H1 (cell line): ENCODE measurements at regions not wholly inside any gene's neighbourhood (a gene's known extent, or its start where the extent isn't known, plus 50 kb on each side); places are given as distances from the start of the nearest gene placed in this dataset.

Experiments
- CTCF ChIA-PET: fragments of 300-600 bp; sonication (Branson Sonifier 250); formaldehyde crosslinking; loops from one replicate; lab custom pipeline; 2021; ENCODE audit not compliant: partially characterized antibody; lab: Charles Lee
- POLR2A ChIA-PET: fragments of 300-600 bp; sonication (Branson Sonifier 250); formaldehyde crosslinking; loops from one replicate; lab custom pipeline; 2021; ENCODE audit warnings: inconsistent platforms; ENCODE audit not compliant: partially characterized antibody; lab: Charles Lee
- DNase-seq, 2 experiments: peaks; one replicate each; pipeline versions ENCODE4 v3.0.0 to v3.0.0-alpha.2; 2010 to 2022; ENCODE audit warnings: low spot score in 2 of 2, low read depth in 1 of 2, mixed read lengths in 1 of 2
- FAIRE-seq: peaks from 2 replicates; lab custom pipeline; 2011; peaks lifted over from hg19 to GRCh38; lab: Jason Lieb, UNC
- H2AFZ ChIP-seq: 2 replicates; pipeline ENCODE4 v1.8.1; 2012; ENCODE audit warnings: low read length, inconsistent platforms
- H2AK5ac ChIP-seq: 2 replicates; pipeline ENCODE4 v1.6.1; 2013; ENCODE audit warnings: low read depth, low read length
- H2BK120ac ChIP-seq: replicated peaks from 2 replicates; pipeline ENCODE3; 2013; ENCODE audit warnings: low read depth, low read length, inconsistent platforms
- H2BK12ac ChIP-seq: 2 replicates; pipeline ENCODE4 v1.6.1; 2013; ENCODE audit warnings: low read depth, low read length
- H2BK15ac ChIP-seq: 2 replicates; pipeline ENCODE4 v1.6.1; 2013; ENCODE audit warnings: low read length
- H2BK20ac ChIP-seq: 2 replicates; pipeline ENCODE4 v1.6.1; 2013; ENCODE audit warnings: low read length
- H2BK5ac ChIP-seq: 2 replicates; pipeline ENCODE4 v1.6.1; 2013; ENCODE audit warnings: low read depth, low read length
- H3K14ac ChIP-seq: 2 replicates; pipeline ENCODE4 v1.6.1; 2013; ENCODE audit warnings: inconsistent platforms; ENCODE audit not compliant: insufficient read length
- H3K18ac ChIP-seq: 2 replicates; pipeline ENCODE4 v1.6.1; 2013; ENCODE audit warnings: low read length; ENCODE audit errors: extremely low read depth
- H3K23ac ChIP-seq: 2 replicates; pipeline ENCODE4 v1.6.1; 2013; ENCODE audit warnings: inconsistent platforms; ENCODE audit not compliant: insufficient read length
- H3K23me2 ChIP-seq: 2 replicates; pipeline ENCODE4 v1.6.1; 2013; ENCODE audit warnings: low read depth, low read length
- H3K27ac ChIP-seq: 2 replicates; pipeline ENCODE4 v1.6.1; 2011; ENCODE audit warnings: low read depth, low read length, inconsistent platforms
- H3K27me3 ChIP-seq, 4 experiments: replicated peaks in 1 of 4; 1 replicate in 1 of 4; 2 replicates in 3 of 4; pipeline versions ENCODE4 v1.6.1 to v1.8.1; 2011 to 2013; ENCODE audit warnings: low read length in 3 of 4, mild to moderate bottlenecking in 3 of 4, inconsistent platforms in 2 of 4, mixed read lengths in 2 of 4, moderate library complexity in 1 of 4; ENCODE audit not compliant: control insufficient read depth in 3 of 4, insufficient read depth in 3 of 4; ENCODE audit errors: extremely low read depth in 1 of 4
- H3K36me3 ChIP-seq, 4 experiments: 2 replicates each; pipeline versions ENCODE4 v1.6.1 to v1.8.1; 2011 to 2013; ENCODE audit warnings: mild to moderate bottlenecking in 4 of 4, low read length in 3 of 4, moderate library complexity in 2 of 4, control low read depth in 1 of 4, inconsistent platforms in 1 of 4; ENCODE audit not compliant: insufficient read depth in 4 of 4, control insufficient read depth in 2 of 4
- H3K4ac ChIP-seq: replicated peaks from 2 replicates; pipeline ENCODE3; 2013; ENCODE audit warnings: low read length, low read depth, mixed read lengths, inconsistent platforms; ENCODE audit not compliant: insufficient read length
- H3K4me1 ChIP-seq, 4 experiments: replicated peaks in 1 of 4; 1 replicate in 1 of 4; 2 replicates in 3 of 4; pipeline versions ENCODE4 v1.6.1 to v1.8.1; 2011 to 2013; ENCODE audit warnings: low read length in 3 of 4, inconsistent platforms in 2 of 4, mixed read lengths in 1 of 4; ENCODE audit not compliant: insufficient read depth in 4 of 4, control insufficient read depth in 3 of 4
- H3K4me2 ChIP-seq, 2 experiments: 2 replicates each; pipeline versions ENCODE4 v1.6.1 to v1.8.1; 2011 to 2013; ENCODE audit warnings: low read depth in 2 of 2, low read length in 2 of 2, control low read depth in 1 of 2, inconsistent platforms in 1 of 2, mild to moderate bottlenecking in 1 of 2; ENCODE audit not compliant: insufficient read depth in 1 of 2
- H3K4me3 ChIP-seq, 4 experiments: fragments of 200-600, 300-600 bp in 1 of 4; sonication (generic), shearing (Covaris generic), sonication (Bioruptor Twin) in 1 of 4; 2 replicates each; pipeline versions ENCODE4 v1.5.1 to v1.8.1; 2011 to 2016; ENCODE audit warnings: low read length in 4 of 4, low read depth in 3 of 4, control low read depth in 2 of 4, inconsistent platforms in 2 of 4, mild to moderate bottlenecking in 2 of 4, mixed read lengths in 1 of 4, moderate library complexity in 1 of 4; ENCODE audit not compliant: insufficient read depth in 2 of 4; ENCODE audit errors: extremely low read depth in 1 of 4
- H3K56ac ChIP-seq: replicated peaks from 2 replicates; pipeline ENCODE3; 2013; ENCODE audit warnings: low read depth, mild to moderate bottlenecking, mixed read lengths, low read length, inconsistent platforms; ENCODE audit not compliant: insufficient read length
- H3K79me1 ChIP-seq: 2 replicates; pipeline ENCODE4 v1.6.1; 2013; ENCODE audit warnings: low read depth, low read length, control low read depth
- H3K79me2 ChIP-seq, 2 experiments: 2 replicates each; pipeline versions ENCODE4 v1.6.1 to v1.8.1; 2012 to 2013; ENCODE audit warnings: low read length in 2 of 2, mild to moderate bottlenecking in 2 of 2, inconsistent platforms in 1 of 2; ENCODE audit not compliant: insufficient read depth in 2 of 2, control insufficient read depth in 1 of 2
- H3K9ac ChIP-seq, 4 experiments: replicated peaks in 1 of 4; 1 replicate in 1 of 4; 2 replicates in 3 of 4; pipeline versions ENCODE4 v1.6.1 to v1.8.1; 2011 to 2013; ENCODE audit warnings: low read depth in 3 of 4, low read length in 3 of 4, control low read depth in 2 of 4, mild to moderate bottlenecking in 2 of 4, moderate library complexity in 2 of 4, inconsistent platforms in 1 of 4; ENCODE audit errors: extremely low read depth in 1 of 4
- H3K9me3 ChIP-seq, 2 experiments: 2 replicates each; pipeline versions ENCODE4 v1.6.1 to v1.8.1; 2012 to 2013; ENCODE audit warnings: mild to moderate bottlenecking in 2 of 2, moderate library complexity in 2 of 2, control low read depth in 1 of 2, inconsistent platforms in 1 of 2, low read depth in 1 of 2, low read length in 1 of 2, mixed read lengths in 1 of 2; ENCODE audit not compliant: insufficient read depth in 2 of 2
- H4K20me1 ChIP-seq, 2 experiments: replicated peaks in 1 of 2; 2 replicates each; pipeline versions ENCODE3 to v1.8.1; 2011 to 2013; ENCODE audit warnings: inconsistent platforms in 2 of 2, low read length in 2 of 2, mild to moderate bottlenecking in 1 of 2; ENCODE audit not compliant: insufficient read depth in 2 of 2, control insufficient read depth in 1 of 2
- H4K5ac ChIP-seq: 2 replicates; pipeline ENCODE4 v1.6.1; 2013; ENCODE audit warnings: low read length, low read depth, mixed read lengths, inconsistent platforms; ENCODE audit not compliant: insufficient read length
- H4K8ac ChIP-seq: 2 replicates; pipeline ENCODE4 v1.8.0; 2013; ENCODE audit warnings: mild to moderate bottlenecking, moderate library complexity, low read length, inconsistent platforms; ENCODE audit not compliant: insufficient read depth; ENCODE audit errors: extremely low read depth
- H4K91ac ChIP-seq: replicated peaks from 2 replicates; pipeline ENCODE3; 2013; ENCODE audit warnings: low read length, mixed read lengths, inconsistent platforms; ENCODE audit not compliant: insufficient read length
- BCL11A ChIP-seq, 2 experiments: IDR thresholded peaks; one replicate each; pipeline ENCODE4 v1.6.1; 2011; ENCODE audit warnings: low read depth in 2 of 2, low read length in 2 of 2, mild to moderate bottlenecking in 2 of 2
- CTCF ChIP-seq, 3 experiments: IDR thresholded peaks; 1 replicate in 2 of 3; 2 replicates in 1 of 3; pipeline versions ENCODE4 v1.5.1 to v1.6.1; 2011; ENCODE audit warnings: low read length in 3 of 3, mild to moderate bottlenecking in 3 of 3, inconsistent platforms in 2 of 3, low read depth in 1 of 3, moderate library complexity in 1 of 3; ENCODE audit not compliant: insufficient read depth in 1 of 3; ENCODE audit errors: control extremely low read depth in 1 of 3
- GTF2F1 ChIP-seq: IDR thresholded peaks from 2 replicates; pipeline ENCODE4 v1.6.1; 2012; ENCODE audit warnings: low read depth, low read length, improper control_type of control experiment, borderline replicate concordance
- HDAC2 ChIP-seq, 2 experiments: fragments of 300-600 bp in 1 of 2; sonication (generic) in 1 of 2; IDR thresholded peaks; 2 replicates each; pipeline ENCODE4 v1.6.1; 2011 to 2012; ENCODE audit warnings: low read depth in 2 of 2, low read length in 2 of 2, mild to moderate bottlenecking in 2 of 2, moderate library complexity in 2 of 2, borderline replicate concordance in 1 of 2, inconsistent platforms in 1 of 2
- JUND ChIP-seq: IDR thresholded peaks from 2 replicates; pipeline ENCODE4 v1.6.1; 2011; ENCODE audit warnings: mild to moderate bottlenecking, improper control_type of control experiment, low read length
- KDM4A ChIP-seq: IDR thresholded peaks from one replicate; pipeline ENCODE4 v1.7.1; 2012; ENCODE audit warnings: low read depth, mild to moderate bottlenecking, moderate library complexity, low read length, inconsistent platforms; ENCODE audit not compliant: severe bottlenecking
- NANOG ChIP-seq: IDR thresholded peaks from 2 replicates; pipeline ENCODE4 v1.6.1; 2011; ENCODE audit warnings: low read length, low read depth, mild to moderate bottlenecking, inconsistent platforms; ENCODE audit not compliant: insufficient read depth, poor library complexity, severe bottlenecking
- NRF1 ChIP-seq: IDR thresholded peaks from 2 replicates; pipeline ENCODE4 v1.6.1; 2011; ENCODE audit warnings: mild to moderate bottlenecking, low read depth, low read length, improper control_type of control experiment
- TBP ChIP-seq: IDR thresholded peaks from 2 replicates; pipeline ENCODE4 v1.6.1; 2011; ENCODE audit warnings: low read depth, low read length, improper control_type of control experiment
- TEAD4 ChIP-seq: IDR thresholded peaks from 2 replicates; pipeline ENCODE4 v1.6.1; 2012; ENCODE audit warnings: low read depth, low read length, inconsistent platforms, mixed read lengths
- USF2 ChIP-seq: IDR thresholded peaks from 2 replicates; pipeline ENCODE4 v1.6.1; 2011; ENCODE audit warnings: low read length, improper control_type of control experiment
- WGBS, 2 experiments: shearing (Covaris generic) in 1 of 2; methylation state at CpG; one replicate each; pipeline versions ENCODE4 v1.1.6 to v1.1.7; 2013 to 2015; ENCODE audit warnings: low lambda C conversion rate in 2 of 2, mixed read lengths in 2 of 2, inconsistent platforms in 1 of 2, low coverage in 1 of 2, missing lambda C conversion rate in 1 of 2; ENCODE audit not compliant: insufficient replicate concordance in 2 of 2, insufficient coverage in 1 of 2, insufficient read length in 1 of 2; ENCODE audit errors: extremely low coverage in 1 of 2, missing lambda C conversion rate in 1 of 2; 5-methylcytosine and 5-hydroxymethylcytosine counted together

DNA sequence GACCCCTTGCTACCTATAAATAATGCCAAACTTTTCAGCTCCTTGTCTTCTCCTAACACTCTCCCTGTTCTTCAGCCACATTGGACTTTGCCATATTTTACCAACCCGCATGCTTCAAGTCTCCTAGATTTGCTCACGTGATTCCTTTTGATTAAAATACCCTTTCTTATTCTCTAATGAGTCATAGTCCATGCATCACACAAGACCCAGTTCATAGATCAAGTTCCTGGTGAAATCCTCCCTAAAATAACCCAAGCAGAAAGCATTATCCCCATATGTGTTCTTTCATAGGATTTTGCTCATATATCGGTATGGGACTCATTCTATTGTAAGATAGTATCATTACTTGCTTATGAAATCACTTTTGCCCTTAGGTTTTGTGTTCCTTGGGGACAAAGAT lies 108.9 kb upstream of the STXBP5 start:
- H3K4me1 ChIP-seq: no peaks in the 10 kb centered on the region
- 94% methylated on average over 3 of the region's 3 CpGs; no CpG with 5 or more reads in 1 of the 2 experiments for WGBS, 2 experiments
- no peak overlapping the region for H2BK120ac ChIP-seq
- H3K18ac ChIP-seq: no peak overlapping the region
- DNase-seq (no peak), FAIRE-seq (no peak)
- H2BK12ac ChIP-seq: no peak overlapping the region
- ChIA-PET CTCF (no interaction called here), POLR2A (no interaction called here)
- H2AFZ ChIP-seq: no peak overlapping the region
- H3K79me1 ChIP-seq: no peaks in the 10 kb centered on the region
- no peak overlapping the region for H3K56ac ChIP-seq
- no peak overlapping the region for H3K4ac ChIP-seq
- H3K9ac ChIP-seq: no peak overlapping the region
- no peak overlapping the region for H3K4me3 ChIP-seq
- H2AK5ac ChIP-seq: no peak overlapping the region
- H2BK15ac ChIP-seq: no peak overlapping the region
- H2BK20ac ChIP-seq: no peak overlapping the region
- no peak overlapping the region for H3K23ac ChIP-seq
- no peaks in the 10 kb centered on the region for H3K36me3 ChIP-seq
- H3K79me2 ChIP-seq: no peaks in the 10 kb centered on the region
- H3K4me2 ChIP-seq: no peak overlapping the region
- no peak overlapping the region for H3K27ac ChIP-seq
- no peak overlapping the region for H3K14ac ChIP-seq
- H3K9me3 ChIP-seq: no peaks in the 10 kb centered on the region
- no peak overlapping the region for H4K5ac ChIP-seq
- no peaks in the 10 kb centered on the region for H4K20me1 ChIP-seq
- H3K23me2 ChIP-seq: no peaks in the 10 kb centered on the region
- no peak overlapping the region for H4K8ac ChIP-seq
- no peaks in the 10 kb centered on the region for H3K27me3 ChIP-seq
- H4K91ac ChIP-seq: no peak overlapping the region
- H2BK5ac ChIP-seq: no peak overlapping the region
- TF ChIP-seq USF2 (no peak), JUND (no peak), KDM4A (no peak), TBP (no peak), GTF2F1 (no peak), BCL11A (IDR thresholded peaks at IDR 0.05; ENCODE audit: low read depth in 2 of 2, low read length in 2 of 2) (no peak), NRF1 (no peak), NANOG (no peak), HDAC2 (IDR thresholded peaks at IDR 0.05; ENCODE audit: borderline replicate concordance in 1 of 2, low read depth in 2 of 2, low read length in 2 of 2) (no peak), TEAD4 (no peak), CTCF (IDR thresholded peaks at IDR 0.05; ENCODE audit: control extremely low read depth in 1 of 3, insufficient read depth in 1 of 3, low read depth in 1 of 3, low read length in 3 of 3) (no peak)
